ENCODE measurements at regions not wholly inside any gene's neighbourhood (a gene's known extent, or its start where the extent isn't known, plus 50 kb on each side); places are given as distances from the start of the nearest gene placed in this dataset.
A peak's percentile ranks its signal among the peaks of the same experiment; 100 is the strongest.

GRCh38 chr6:156577749-156578148, 199.4 kb upstream of the ARID1B start:
- Histone ChIP-seq H3K27me3 (ENCODE audit: control insufficient read depth, insufficient read depth, low read length) (no peaks in the 10 kb centered on the region), H3K9me3 (ENCODE audit: control insufficient read depth, insufficient read depth, low read length) (no peaks in the 10 kb centered on the region), H3K27ac (ENCODE audit: low read length) (no peak overlapping the region), H3K4me1 (ENCODE audit: control insufficient read depth, insufficient read depth, low read length) (no peaks in the 10 kb centered on the region), H3K4me3 (ENCODE audit: low read length) (no peak overlapping the region), H3K36me3 (ENCODE audit: control insufficient read depth, insufficient read depth, low read length) (no peaks in the 10 kb centered on the region)
- no peak for DNase-seq (ENCODE audit: low read depth, low spot score)
- no CpG with 5 or more reads among the region's 1 CpG for WGBS (ENCODE audit: insufficient coverage, insufficient read length)

- Histone ChIP-seq H3K27ac (ENCODE audit: low read length) (no peak overlapping the region), H3K4me3 (ENCODE audit: low read length) (no peak overlapping the region), H3K4me1 (ENCODE audit: control insufficient read depth, insufficient read depth, low read length) (no peaks in the 10 kb centered on the region), H3K27me3 (ENCODE audit: control insufficient read depth, insufficient read depth, low read length) (no peaks in the 10 kb centered on the region), H3K36me3 (ENCODE audit: control insufficient read depth, insufficient read depth, low read length) (no peaks in the 10 kb centered on the region), H3K9me3 (ENCODE audit: control insufficient read depth, insufficient read depth, low read length) (no peaks in the 10 kb centered on the region)
- no peak for DNase-seq (ENCODE audit: low read depth, low spot score)
Measured at GRCh38 chr6:156575361-156575760, 201.8 kb upstream of the ARID1B start.

GRCh38 chr6:156564807-156565149, 212.4 kb upstream of the ARID1B start:
- H3K4me3 ChIP-seq (ENCODE audit: low read length), result no peak overlapping the region
- H3K4me1 ChIP-seq (ENCODE audit: control insufficient read depth, insufficient read depth, low read length), result no peaks in the 10 kb centered on the region
- no CpG with 5 or more reads among the region's 10 CpGs for WGBS (ENCODE audit: insufficient coverage, insufficient read length)
- DNase-seq (ENCODE audit: low read depth, low spot score), result no peak
- H3K9me3 ChIP-seq (ENCODE audit: control insufficient read depth, insufficient read depth, low read length), result no peaks in the 10 kb centered on the region
- no peak overlapping the region for H3K27ac ChIP-seq (ENCODE audit: low read length)
- H3K36me3 ChIP-seq (ENCODE audit: control insufficient read depth, insufficient read depth, low read length), result no peaks in the 10 kb centered on the region
- no peaks in the 10 kb centered on the region for H3K27me3 ChIP-seq (ENCODE audit: control insufficient read depth, insufficient read depth, low read length)

GRCh38 chr6:156564127-156564806, 212.9 kb upstream of the ARID1B start:
- Histone ChIP-seq H3K36me3 (ENCODE audit: control insufficient read depth, insufficient read depth, low read length) (no peaks in the 10 kb centered on the region), H3K27ac (ENCODE audit: low read length) (no peak overlapping the region), H3K27me3 (ENCODE audit: control insufficient read depth, insufficient read depth, low read length) (no peaks in the 10 kb centered on the region), H3K4me3 (ENCODE audit: low read length) (no peak overlapping the region), H3K9me3 (ENCODE audit: control insufficient read depth, insufficient read depth, low read length) (no peaks in the 10 kb centered on the region), H3K4me1 (ENCODE audit: control insufficient read depth, insufficient read depth, low read length) (no peaks in the 10 kb centered on the region)
- no CpG with 5 or more reads among the region's 14 CpGs for WGBS (ENCODE audit: insufficient coverage, insufficient read length)
- peak; percentile 64 for DNase-seq (ENCODE audit: low read depth, low spot score)

- no peak for DNase-seq (ENCODE audit: low read depth, low spot score)
- Histone ChIP-seq H3K27me3 (ENCODE audit: control insufficient read depth, insufficient read depth, low read length) (no peaks in the 10 kb centered on the region), H3K4me3 (ENCODE audit: low read length) (no peak overlapping the region), H3K27ac (ENCODE audit: low read length) (no peak overlapping the region), H3K36me3 (ENCODE audit: control insufficient read depth, insufficient read depth, low read length) (no peaks in the 10 kb centered on the region), H3K9me3 (ENCODE audit: control insufficient read depth, insufficient read depth, low read length) (no peaks in the 10 kb centered on the region), H3K4me1 (ENCODE audit: control insufficient read depth, insufficient read depth, low read length) (no peaks in the 10 kb centered on the region)
- no CpG with 5 or more reads among the region's 9 CpGs for WGBS (ENCODE audit: insufficient coverage, insufficient read length)
Measured at GRCh38 chr6:156563714-156564113, 213.5 kb upstream of the ARID1B start.

- no peaks in the 10 kb centered on the region for H3K9me3 ChIP-seq (ENCODE audit: control insufficient read depth, insufficient read depth, low read length)
- H3K27me3 ChIP-seq (ENCODE audit: control insufficient read depth, insufficient read depth, low read length), result no peaks in the 10 kb centered on the region
- no peaks in the 10 kb centered on the region for H3K4me1 ChIP-seq (ENCODE audit: control insufficient read depth, insufficient read depth, low read length)
- DNase-seq (ENCODE audit: low read depth, low spot score), result no peak
- no CpG with 5 or more reads among the region's 9 CpGs for WGBS (ENCODE audit: insufficient coverage, insufficient read length)
- no peak overlapping the region for H3K4me3 ChIP-seq (ENCODE audit: low read length)
- H3K27ac ChIP-seq (ENCODE audit: low read length), result no peak overlapping the region
- H3K36me3 ChIP-seq (ENCODE audit: control insufficient read depth, insufficient read depth, low read length), result no peaks in the 10 kb centered on the region
Measured at GRCh38 chr6:156562636-156563035, 214.5 kb upstream of the ARID1B start.

- H3K4me3 ChIP-seq (ENCODE audit: low read length), result no peak overlapping the region
- no CpG with 5 or more reads among the region's 13 CpGs for WGBS (ENCODE audit: insufficient coverage, insufficient read length)
- DNase-seq (ENCODE audit: low read depth, low spot score), result no peak
- no peaks in the 10 kb centered on the region for H3K36me3 ChIP-seq (ENCODE audit: control insufficient read depth, insufficient read depth, low read length)
- no peak overlapping the region for H3K27ac ChIP-seq (ENCODE audit: low read length)
- no peaks in the 10 kb centered on the region for H3K4me1 ChIP-seq (ENCODE audit: control insufficient read depth, insufficient read depth, low read length)
- H3K27me3 ChIP-seq (ENCODE audit: control insufficient read depth, insufficient read depth, low read length), result no peaks in the 10 kb centered on the region
- no peaks in the 10 kb centered on the region for H3K9me3 ChIP-seq (ENCODE audit: control insufficient read depth, insufficient read depth, low read length)
Measured at GRCh38 chr6:156562019-156562418, 215.2 kb upstream of the ARID1B start.

- H3K9me3 ChIP-seq (ENCODE audit: control insufficient read depth, insufficient read depth, low read length), result no peaks in the 10 kb centered on the region
- no peak overlapping the region for H3K4me3 ChIP-seq (ENCODE audit: low read length)
- DNase-seq (ENCODE audit: low read depth, low spot score), result no peak
- H3K4me1 ChIP-seq (ENCODE audit: control insufficient read depth, insufficient read depth, low read length), result no peaks in the 10 kb centered on the region
- no peak overlapping the region for H3K27ac ChIP-seq (ENCODE audit: low read length)
- no peaks in the 10 kb centered on the region for H3K36me3 ChIP-seq (ENCODE audit: control insufficient read depth, insufficient read depth, low read length)
- H3K27me3 ChIP-seq (ENCODE audit: control insufficient read depth, insufficient read depth, low read length), result no peaks in the 10 kb centered on the region
Measured at GRCh38 chr6:156560476-156560875, 216.7 kb upstream of the ARID1B start.

- H3K27ac ChIP-seq (ENCODE audit: low read length), result no peak overlapping the region
- no peaks in the 10 kb centered on the region for H3K9me3 ChIP-seq (ENCODE audit: control insufficient read depth, insufficient read depth, low read length)
- no peaks in the 10 kb centered on the region for H3K27me3 ChIP-seq (ENCODE audit: control insufficient read depth, insufficient read depth, low read length)
- H3K4me3 ChIP-seq (ENCODE audit: low read length), result no peak overlapping the region
- H3K4me1 ChIP-seq (ENCODE audit: control insufficient read depth, insufficient read depth, low read length), result no peaks in the 10 kb centered on the region
- WGBS (ENCODE audit: insufficient coverage, insufficient read length), result no CpG with 5 or more reads among the region's 4 CpGs
- DNase-seq (ENCODE audit: low read depth, low spot score), result no peak
- no peaks in the 10 kb centered on the region for H3K36me3 ChIP-seq (ENCODE audit: control insufficient read depth, insufficient read depth, low read length)
Measured at GRCh38 chr6:156559162-156559690, 218.0 kb upstream of the ARID1B start.

GRCh38 chr6:156557911-156558259, 219.3 kb upstream of the ARID1B start:
- no peak overlapping the region for H3K4me3 ChIP-seq (ENCODE audit: low read length)
- no peaks in the 10 kb centered on the region for H3K27me3 ChIP-seq (ENCODE audit: control insufficient read depth, insufficient read depth, low read length)
- H3K4me1 ChIP-seq (ENCODE audit: control insufficient read depth, insufficient read depth, low read length), result no peaks in the 10 kb centered on the region
- H3K9me3 ChIP-seq (ENCODE audit: control insufficient read depth, insufficient read depth, low read length), result no peaks in the 10 kb centered on the region
- H3K27ac ChIP-seq (ENCODE audit: low read length), result no peak overlapping the region
- DNase-seq (ENCODE audit: low read depth, low spot score), result no peak
- no CpG with 5 or more reads among the region's 1 CpG for WGBS (ENCODE audit: insufficient coverage, insufficient read length)
- H3K36me3 ChIP-seq (ENCODE audit: control insufficient read depth, insufficient read depth, low read length), result no peaks in the 10 kb centered on the region

GRCh38 chr6:156557251-156557910, 219.8 kb upstream of the ARID1B start:
- peak; percentile 9 for DNase-seq (ENCODE audit: low read depth, low spot score)
- H3K27me3 ChIP-seq (ENCODE audit: control insufficient read depth, insufficient read depth, low read length), result no peaks in the 10 kb centered on the region
- H3K27ac ChIP-seq (ENCODE audit: low read length), result no peak overlapping the region

More at GRCh38 chr6:156557251-156557910, 219.8 kb upstream of the ARID1B start:
- no peaks in the 10 kb centered on the region for H3K9me3 ChIP-seq (ENCODE audit: control insufficient read depth, insufficient read depth, low read length)
- no peaks in the 10 kb centered on the region for H3K4me1 ChIP-seq (ENCODE audit: control insufficient read depth, insufficient read depth, low read length)
- WGBS (ENCODE audit: insufficient coverage, insufficient read length), result no CpG with 5 or more reads among the region's 11 CpGs
- H3K36me3 ChIP-seq (ENCODE audit: control insufficient read depth, insufficient read depth, low read length), result no peaks in the 10 kb centered on the region
- H3K4me3 ChIP-seq (ENCODE audit: low read length), result no peak overlapping the region
